Pons (tissue), 1 donor: ENCODE measurements at regions not wholly inside any gene's neighbourhood (a gene's known extent, or its start where the extent isn't known, plus 50 kb on each side); places are given as distances from the start of the nearest gene placed in this dataset.

ENCODE experiments used
- DNase-seq: peaks from one replicate; pipeline ENCODE4 v3.0.0-alpha.2; 2016; ENCODE audit warnings: low spot score

- DNase-seq: no peak
These were observed 893.5 kb downstream of the TRIML1 start for GRCh38 chr4:189032606-189033338.

- DNase-seq: no peak
These were observed 894.6 kb downstream of the TRIML1 start for GRCh38 chr4:189033801-189034347.

GRCh38 chr4:189035091-189035490 lies 895.9 kb downstream of the TRIML1 start:
- no peak for DNase-seq

- no peak for DNase-seq
These were observed 896.4 kb downstream of the TRIML1 start for GRCh38 chr4:189035654-189036053.

- no peak for DNase-seq
These were observed 897.7 kb downstream of the TRIML1 start for GRCh38 chr4:189036906-189037305.

GRCh38 chr4:189046642-189047041 lies 894.0 kb upstream of the FRG1 start:
- DNase-seq: no peak

GRCh38 chr4:189048119-189048518 lies 892.6 kb upstream of the FRG1 start:
- DNase-seq: no peak

- no peak for DNase-seq
These were observed 891.0 kb upstream of the FRG1 start for GRCh38 chr4:189049682-189050081.

GRCh38 chr4:189050643-189051042 lies 890.0 kb upstream of the FRG1 start:
- no peak for DNase-seq

- no peak for DNase-seq
These were observed 887.1 kb upstream of the FRG1 start for GRCh38 chr4:189053621-189054020.

GRCh38 chr4:189060104-189060503 lies 880.6 kb upstream of the FRG1 start:
- no peak for DNase-seq

- DNase-seq: no peak
These were observed 878.4 kb upstream of the FRG1 start for GRCh38 chr4:189062047-189062820.

GRCh38 chr4:189069772-189070171 lies 870.9 kb upstream of the FRG1 start:
- DNase-seq: no peak

GRCh38 chr4:189071241-189071640 lies 869.4 kb upstream of the FRG1 start:
- DNase-seq: no peak

GRCh38 chr4:189073739-189074138 lies 866.9 kb upstream of the FRG1 start:
- DNase-seq: no peak

GRCh38 chr4:189081826-189082225 lies 858.8 kb upstream of the FRG1 start:
- DNase-seq: no peak

- DNase-seq: no peak
These were observed 856.9 kb upstream of the FRG1 start for GRCh38 chr4:189083769-189084168.

- DNase-seq: no peak
These were observed 856.0 kb upstream of the FRG1 start for GRCh38 chr4:189084671-189085070.

GRCh38 chr4:189087971-189088370 lies 852.7 kb upstream of the FRG1 start:
- no peak for DNase-seq

GRCh38 chr4:189088780-189089179 lies 851.9 kb upstream of the FRG1 start:
- no peak for DNase-seq

GRCh38 chr4:189090174-189090814 lies 850.4 kb upstream of the FRG1 start:
- DNase-seq: peak; percentile 27

GRCh38 chr4:189092581-189092980 lies 848.1 kb upstream of the FRG1 start:
- no peak for DNase-seq

- no peak for DNase-seq
These were observed 844.6 kb upstream of the FRG1 start for GRCh38 chr4:189096108-189096507.
